Ectodermal cell (in vitro differentiated cells): ENCODE measurements at regions not wholly inside any gene's neighbourhood (a gene's known extent, or its start where the extent isn't known, plus 50 kb on each side); places are given as distances from the start of the nearest gene placed in this dataset.

Source experiments
- H3K27ac ChIP-seq: 2 replicates; pipeline ENCODE4 v1.7.0; 2013; ENCODE audit warnings: mild to moderate bottlenecking, low read depth, low read length; ENCODE audit not compliant: insufficient read depth, poor library complexity, severe bottlenecking
- H3K27me3 ChIP-seq: 2 replicates; pipeline ENCODE4 v1.7.0; 2013; ENCODE audit warnings: mild to moderate bottlenecking, low read length; ENCODE audit not compliant: insufficient read depth, control insufficient read depth, poor library complexity, severe bottlenecking
- H3K36me3 ChIP-seq: one replicate; pipeline ENCODE4 v1.7.0; 2013; ENCODE audit warnings: low read length; ENCODE audit not compliant: control insufficient read depth, insufficient read depth
- H3K4me1 ChIP-seq: one replicate; pipeline ENCODE4 v1.7.0; 2013; ENCODE audit warnings: low read length; ENCODE audit not compliant: control insufficient read depth, insufficient read depth
- H3K4me3 ChIP-seq: 2 replicates; pipeline ENCODE4 v1.7.0; 2013; ENCODE audit warnings: low read depth, low read length, control low read depth; ENCODE audit not compliant: insufficient read depth
- H3K9me3 ChIP-seq: 2 replicates; pipeline ENCODE4 v1.7.0; 2013; ENCODE audit warnings: mild to moderate bottlenecking, low read length, moderate library complexity; ENCODE audit not compliant: control insufficient read depth
- WGBS, 2 experiments: methylation state at CpG; one replicate each; pipeline ENCODE4 v1.1.7; 2013; ENCODE audit warnings: missing lambda C conversion rate in 2 of 2; 5-methylcytosine and 5-hydroxymethylcytosine counted together

GRCh38 chr7:67683628-67684027 is 687.0 kb downstream of the TYW1 start:
- Histone ChIP-seq H3K4me1 (no peaks in the 10 kb centered on the region), H3K27ac (no peak overlapping the region), H3K9me3 (no peaks in the 10 kb centered on the region), H3K36me3 (no peaks in the 10 kb centered on the region), H3K27me3 (no peaks in the 10 kb centered on the region), H3K4me3 (no peak overlapping the region)
- WGBS, 2 experiments = 76 to 77% methylated on average over 4 of the region's 4 CpGs

DNA sequence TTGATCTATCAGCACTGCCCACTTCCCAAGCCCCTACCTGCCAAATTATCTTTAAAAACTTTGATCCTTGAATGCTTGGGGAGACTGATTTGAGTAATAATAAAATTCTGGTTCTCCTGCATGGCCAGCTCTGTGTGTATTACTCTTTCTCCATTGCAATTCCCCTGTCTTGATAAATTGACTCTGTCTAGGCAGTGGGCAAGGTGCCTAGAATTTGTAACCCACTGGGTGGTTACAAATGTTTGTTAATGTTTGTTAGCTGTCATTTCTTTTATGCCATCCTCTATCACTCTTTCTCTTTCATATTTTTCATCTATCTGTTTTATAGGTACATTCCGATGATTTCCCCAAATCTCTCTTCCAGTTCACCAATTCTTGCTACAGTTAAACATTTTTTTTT is 694.1 kb downstream of the TYW1 start:
- H3K4me1 ChIP-seq = no peaks in the 10 kb centered on the region
- H3K4me3 ChIP-seq = no peak overlapping the region
- no peaks in the 10 kb centered on the region for H3K9me3 ChIP-seq
- H3K27me3 ChIP-seq = no peaks in the 10 kb centered on the region
- WGBS, 2 experiments = 96 to 100% methylated on average over 1 of the region's 1 CpG
- no peaks in the 10 kb centered on the region for H3K36me3 ChIP-seq
- H3K27ac ChIP-seq = no peak overlapping the region

GRCh38 chr7:67692425-67692824 is 695.8 kb downstream of the TYW1 start:
- Histone ChIP-seq H3K4me1 (no peaks in the 10 kb centered on the region), H3K4me3 (no peak overlapping the region), H3K9me3 (no peaks in the 10 kb centered on the region), H3K27me3 (no peaks in the 10 kb centered on the region), H3K27ac (no peak overlapping the region), H3K36me3 (no peaks in the 10 kb centered on the region)
- 87% methylated on average over 4 of the region's 4 CpGs for WGBS, 2 experiments

DNA sequence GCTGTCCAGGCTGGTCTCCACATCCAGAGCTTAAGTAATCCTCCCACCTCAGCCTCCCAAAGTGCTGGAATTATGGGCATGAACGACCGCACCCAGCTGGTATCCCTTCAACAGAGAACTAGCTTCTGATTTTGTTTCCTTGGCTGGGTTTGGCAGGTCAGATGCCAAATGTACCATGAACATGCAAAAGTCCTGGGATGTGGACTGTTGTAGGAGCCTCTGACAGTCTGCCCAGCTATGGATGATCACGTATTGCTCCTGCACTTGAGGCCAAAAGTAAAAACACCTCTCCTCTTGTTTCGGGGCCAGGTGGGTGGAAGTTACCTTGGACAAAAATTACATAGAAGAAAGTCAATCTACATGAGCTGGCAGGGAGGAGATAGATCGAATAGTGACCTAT is 699.5 kb downstream of the TYW1 start:
- Histone ChIP-seq H3K27me3 (no peaks in the 10 kb centered on the region), H3K27ac (no peak overlapping the region), H3K9me3 (no peaks in the 10 kb centered on the region), H3K4me1 (no peaks in the 10 kb centered on the region), H3K36me3 (no peaks in the 10 kb centered on the region), H3K4me3 (no peak overlapping the region)
- 89 to 92% methylated on average over 5 of the region's 5 CpGs for WGBS, 2 experiments

DNA sequence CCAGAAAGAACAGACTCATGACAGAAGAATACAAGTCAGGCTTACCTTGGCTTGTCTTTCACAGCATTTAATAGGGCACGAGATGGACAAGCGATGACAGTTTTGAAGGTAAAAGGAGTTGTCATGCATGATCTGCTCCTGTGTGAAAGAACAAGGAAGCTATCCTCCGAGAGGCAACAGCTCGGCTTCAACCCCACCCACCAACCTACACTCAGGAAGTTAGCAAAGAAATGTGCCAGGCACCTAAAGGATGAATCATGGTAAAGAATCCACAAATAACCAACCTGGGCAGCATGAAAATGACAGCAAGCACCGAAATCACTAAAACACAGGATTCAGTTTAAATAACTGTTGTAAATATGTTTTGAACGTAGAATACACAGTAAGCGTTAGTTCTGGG is 700.2 kb downstream of the TYW1 start:
- H3K27ac ChIP-seq = no peak overlapping the region
- H3K36me3 ChIP-seq = no peaks in the 10 kb centered on the region
- H3K27me3 ChIP-seq = no peaks in the 10 kb centered on the region
- H3K4me3 ChIP-seq = no peak overlapping the region
- H3K4me1 ChIP-seq = no peaks in the 10 kb centered on the region
- 92 to 93% methylated on average over 7 of the region's 7 CpGs for WGBS, 2 experiments
- H3K9me3 ChIP-seq = no peaks in the 10 kb centered on the region

DNA sequence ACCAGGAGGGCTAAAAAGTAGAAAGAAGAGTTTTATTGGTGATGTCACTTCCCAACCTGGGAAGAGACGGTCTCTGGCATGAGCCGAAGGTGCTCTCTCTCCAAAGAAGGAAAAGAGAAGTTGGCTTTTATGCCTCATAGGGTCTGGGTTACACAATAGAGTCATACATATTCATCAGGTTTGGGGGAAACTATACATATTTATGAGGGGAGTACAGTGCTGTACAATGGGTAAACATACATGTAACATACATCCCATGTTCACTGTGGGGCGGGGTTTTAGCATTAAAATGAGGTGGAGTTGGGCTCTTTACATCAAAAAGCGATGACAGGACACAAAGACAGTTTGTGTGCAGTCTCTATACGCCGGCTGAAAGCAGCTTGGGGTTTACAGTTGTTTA is 701.7 kb downstream of the TYW1 start:
- Histone ChIP-seq H3K9me3 (no peaks in the 10 kb centered on the region), H3K4me1 (no peaks in the 10 kb centered on the region), H3K27me3 (no peaks in the 10 kb centered on the region), H3K4me3 (no peak overlapping the region), H3K36me3 (no peaks in the 10 kb centered on the region), H3K27ac (no peak overlapping the region)
- WGBS, 2 experiments = 78 to 80% methylated on average over 6 of the region's 6 CpGs

- Histone ChIP-seq H3K27me3 (no peaks in the 10 kb centered on the region), H3K36me3 (no peaks in the 10 kb centered on the region), H3K4me3 (no peak overlapping the region), H3K27ac (no peak overlapping the region), H3K9me3 (no peaks in the 10 kb centered on the region), H3K4me1 (no peaks in the 10 kb centered on the region)
- WGBS, 2 experiments = 88 to 100% methylated on average over 2 of the region's 2 CpGs
Observed at GRCh38 chr7:67705850-67706249, 709.2 kb downstream of the TYW1 start.

GRCh38 chr7:67711706-67712105 is 715.1 kb downstream of the TYW1 start:
- no peak overlapping the region for H3K4me3 ChIP-seq
- no peaks in the 10 kb centered on the region for H3K36me3 ChIP-seq
- H3K27ac ChIP-seq = no peak overlapping the region
- H3K9me3 ChIP-seq = no peaks in the 10 kb centered on the region
- H3K4me1 ChIP-seq = peaks cover 7% of the 10 kb centered on the region
- 86 to 87% methylated on average over 6 of the region's 6 CpGs for WGBS, 2 experiments
- H3K27me3 ChIP-seq = no peaks in the 10 kb centered on the region

- Histone ChIP-seq H3K4me3 (no peak overlapping the region), H3K4me1 (peaks cover 9% of the 10 kb centered on the region), H3K36me3 (no peaks in the 10 kb centered on the region), H3K9me3 (no peaks in the 10 kb centered on the region), H3K27ac (no peak overlapping the region), H3K27me3 (no peaks in the 10 kb centered on the region)
- WGBS, 2 experiments = 76 to 79% methylated on average over 13 of the region's 13 CpGs
Observed at GRCh38 chr7:67713451-67714056, 716.9 kb downstream of the TYW1 start.

- 85 to 90% methylated on average over 2 of the region's 2 CpGs for WGBS, 2 experiments
- Histone ChIP-seq H3K27me3 (no peaks in the 10 kb centered on the region), H3K4me3 (no peak overlapping the region), H3K9me3 (no peaks in the 10 kb centered on the region), H3K4me1 (peaks cover 9% of the 10 kb centered on the region), H3K27ac (no peak overlapping the region), H3K36me3 (no peaks in the 10 kb centered on the region)
Observed at GRCh38 chr7:67716729-67717128, 720.1 kb downstream of the TYW1 start.

DNA sequence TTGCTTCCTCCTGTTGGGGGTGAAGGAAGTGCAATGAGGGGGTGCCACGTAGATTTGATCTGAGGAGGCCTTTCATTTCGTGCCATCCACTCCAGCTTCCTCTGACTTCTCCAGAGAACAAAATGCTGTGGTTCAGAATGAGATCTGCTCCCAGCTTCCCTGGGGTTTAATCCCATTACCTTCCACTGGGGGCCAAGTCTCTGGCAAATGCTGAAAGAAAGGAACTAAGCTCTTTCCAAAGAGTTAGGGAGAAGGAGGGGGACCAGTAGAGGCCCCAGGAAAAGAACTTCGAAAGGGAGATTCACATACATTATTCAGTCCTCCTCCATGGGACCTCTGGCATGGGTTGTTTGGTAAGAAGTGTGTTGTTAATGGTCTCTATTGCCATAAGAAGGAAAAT is 727.0 kb downstream of the TYW1 start:
- Histone ChIP-seq H3K27me3 (no peaks in the 10 kb centered on the region), H3K4me3 (no peak overlapping the region), H3K4me1 (peaks cover 9% of the 10 kb centered on the region), H3K27ac (peak overlapping the region; percentile 3), H3K9me3 (no peaks in the 10 kb centered on the region), H3K36me3 (no peaks in the 10 kb centered on the region)
- WGBS, 2 experiments = 18 to 19% methylated on average over 2 to 3 of the region's 3 CpGs
